NOMO-1 (cell line): ENCODE measurements at regions not wholly inside any gene's neighbourhood (a gene's known extent, or its start where the extent isn't known, plus 50 kb on each side); places are given as distances from the start of the nearest gene placed in this dataset.
"Not testable (repeated sequence)": the region's sequence is repeated elsewhere in the genome, so short reads cannot be mapped to it uniquely, and the experiment has no call there.

Experiments
- DNase-seq, 2 experiments: peaks; one replicate each; lab custom pipeline; 2025; ENCODE audit not compliant: unreplicated experiment in 2 of 2; lab: John Stamatoyannopoulos, UW

GRCh38 chrX:140088438-140088837 is 123.1 kb upstream of the CXorf66 start:
- DNase-seq = no peak

GRCh38 chrX:140087875-140088274 is 122.6 kb upstream of the CXorf66 start:
- DNase-seq = no peak

- DNase-seq = no peak
Measured at GRCh38 chrX:140086691-140087090, 121.4 kb upstream of the CXorf66 start.

GRCh38 chrX:140074851-140075250 is 109.5 kb upstream of the CXorf66 start:
- DNase-seq = not testable (repeated sequence)

GRCh38 chrX:140071037-140071436 is 105.7 kb upstream of the CXorf66 start:
- no peak for DNase-seq

- peak; percentile 18 to 61 for DNase-seq
Measured at GRCh38 chrX:140065961-140066662, 100.8 kb upstream of the CXorf66 start.

GRCh38 chrX:140064993-140065392 is 99.7 kb upstream of the CXorf66 start:
- no peak for DNase-seq

- peak; percentile 42 to 51 for DNase-seq
Measured at GRCh38 chrX:140057001-140057411, 91.7 kb upstream of the CXorf66 start.

GRCh38 chrX:140053846-140054245 is 88.5 kb upstream of the CXorf66 start:
- no peak for DNase-seq

GRCh38 chrX:140050906-140051305 is 85.6 kb upstream of the CXorf66 start:
- DNase-seq = no peak

- no peak for DNase-seq
Measured at GRCh38 chrX:140040386-140040785, 75.1 kb upstream of the CXorf66 start.

GRCh38 chrX:140038842-140039241 is 73.5 kb upstream of the CXorf66 start:
- no peak for DNase-seq

GRCh38 chrX:140034916-140035315 is 69.6 kb upstream of the CXorf66 start:
- peak in 1 of 2 experiments; percentile 3 for DNase-seq

GRCh38 chrX:140022482-140022881 is 57.2 kb upstream of the CXorf66 start:
- DNase-seq = no peak

- DNase-seq = not testable (repeated sequence)
Measured at GRCh38 chrX:140019134-140019533, 53.8 kb upstream of the CXorf66 start.
